Suprapubic skin (tissue), 4 donors: ENCODE measurements at regions not wholly inside any gene's neighbourhood (a gene's known extent, or its start where the extent isn't known, plus 50 kb on each side); places are given as distances from the start of the nearest gene placed in this dataset.

ENCODE experiments used
- CTCF ChIP-seq, 2 donors: fragments of 200-600 bp in 1 of 2; fragments of 450-650 bp in 1 of 2; sonication (generic) in 1 of 2; IDR thresholded peaks; one replicate each; pipeline ENCODE4 v1.5.1; 2016 to 2019; ENCODE audit warnings: antibody characterized with exemption in 2 of 2, mild to moderate bottlenecking in 1 of 2, moderate library complexity in 1 of 2
- POLR2A ChIP-seq, 2 donors: fragments of 450-650 bp; IDR thresholded peaks; one replicate each; pipeline ENCODE4 v1.6.1; 2017; ENCODE audit warnings: antibody characterized with exemption in 2 of 2, mild to moderate bottlenecking in 2 of 2, moderate library complexity in 2 of 2
- POLR2AphosphoS5 ChIP-seq, 3 donors: sonication (generic); formaldehyde crosslinking; IDR thresholded peaks; one replicate each; pipeline ENCODE4 v1.6.1; 2017; ENCODE audit warnings: antibody characterized with exemption in 3 of 3

GRCh38 chr12:127943481-127944210 lies 323.3 kb upstream of the TMEM132C start:
- TF ChIP-seq CTCF (IDR thresholded peaks at IDR 0.05) (no peak), POLR2AphosphoS5 (IDR thresholded peaks at IDR 0.05) (no peak), POLR2A (IDR thresholded peaks at IDR 0.05) (no peak)
